C4-2B (cell line): ENCODE measurements at regions not wholly inside any gene's neighbourhood (a gene's known extent, or its start where the extent isn't known, plus 50 kb on each side); places are given as distances from the start of the nearest gene placed in this dataset.

ENCODE experiments used
- CTCF ChIP-seq: fragments of 450-650 bp; conservative IDR thresholded peaks from 2 replicates; pipeline ENCODE4 v1.5.1; 2017; ENCODE audit warnings: mild to moderate bottlenecking
- ZFX ChIP-seq: fragments of 450-650 bp; IDR thresholded peaks from 2 replicates; pipeline ENCODE4 v1.6.1; 2017

- TF ChIP-seq CTCF (peak; percentile 58), ZFX (no peak)
Measured at GRCh38 chr11:115678942-115679341, 174.7 kb upstream of the CADM1 start.
